H1 (cell line): ENCODE measurements at regions not wholly inside any gene's neighbourhood (a gene's known extent, or its start where the extent isn't known, plus 50 kb on each side); places are given as distances from the start of the nearest gene placed in this dataset.

Experiments used
- CTCF ChIA-PET: fragments of 300-600 bp; sonication (Branson Sonifier 250); formaldehyde crosslinking; loops from one replicate; lab custom pipeline; 2021; ENCODE audit not compliant: partially characterized antibody; lab: Charles Lee
- POLR2A ChIA-PET: fragments of 300-600 bp; sonication (Branson Sonifier 250); formaldehyde crosslinking; loops from one replicate; lab custom pipeline; 2021; ENCODE audit warnings: inconsistent platforms; ENCODE audit not compliant: partially characterized antibody; lab: Charles Lee
- DNase-seq, 2 experiments: peaks; one replicate each; pipeline versions ENCODE4 v3.0.0 to v3.0.0-alpha.2; 2010 to 2022; ENCODE audit warnings: low spot score in 2 of 2, low read depth in 1 of 2, mixed read lengths in 1 of 2
- FAIRE-seq: peaks from 2 replicates; lab custom pipeline; 2011; peaks lifted over from hg19 to GRCh38; lab: Jason Lieb, UNC
- H2AFZ ChIP-seq: 2 replicates; pipeline ENCODE4 v1.8.1; 2012; ENCODE audit warnings: low read length, inconsistent platforms
- H2AK5ac ChIP-seq: 2 replicates; pipeline ENCODE4 v1.6.1; 2013; ENCODE audit warnings: low read depth, low read length
- H2BK120ac ChIP-seq: replicated peaks from 2 replicates; pipeline ENCODE3; 2013; ENCODE audit warnings: low read depth, low read length, inconsistent platforms
- H2BK12ac ChIP-seq: 2 replicates; pipeline ENCODE4 v1.6.1; 2013; ENCODE audit warnings: low read depth, low read length
- H2BK15ac ChIP-seq: 2 replicates; pipeline ENCODE4 v1.6.1; 2013; ENCODE audit warnings: low read length
- H2BK20ac ChIP-seq: 2 replicates; pipeline ENCODE4 v1.6.1; 2013; ENCODE audit warnings: low read length
- H2BK5ac ChIP-seq: 2 replicates; pipeline ENCODE4 v1.6.1; 2013; ENCODE audit warnings: low read depth, low read length
- H3K14ac ChIP-seq: 2 replicates; pipeline ENCODE4 v1.6.1; 2013; ENCODE audit warnings: inconsistent platforms; ENCODE audit not compliant: insufficient read length
- H3K18ac ChIP-seq: 2 replicates; pipeline ENCODE4 v1.6.1; 2013; ENCODE audit warnings: low read length; ENCODE audit errors: extremely low read depth
- H3K23ac ChIP-seq: 2 replicates; pipeline ENCODE4 v1.6.1; 2013; ENCODE audit warnings: inconsistent platforms; ENCODE audit not compliant: insufficient read length
- H3K23me2 ChIP-seq: 2 replicates; pipeline ENCODE4 v1.6.1; 2013; ENCODE audit warnings: low read depth, low read length
- H3K27ac ChIP-seq: 2 replicates; pipeline ENCODE4 v1.6.1; 2011; ENCODE audit warnings: low read depth, low read length, inconsistent platforms
- H3K27me3 ChIP-seq, 4 experiments: replicated peaks in 1 of 4; 1 replicate in 1 of 4; 2 replicates in 3 of 4; pipeline versions ENCODE4 v1.6.1 to v1.8.1; 2011 to 2013; ENCODE audit warnings: low read length in 3 of 4, mild to moderate bottlenecking in 3 of 4, inconsistent platforms in 2 of 4, mixed read lengths in 2 of 4, moderate library complexity in 1 of 4; ENCODE audit not compliant: control insufficient read depth in 3 of 4, insufficient read depth in 3 of 4; ENCODE audit errors: extremely low read depth in 1 of 4
- H3K36me3 ChIP-seq, 4 experiments: 2 replicates each; pipeline versions ENCODE4 v1.6.1 to v1.8.1; 2011 to 2013; ENCODE audit warnings: mild to moderate bottlenecking in 4 of 4, low read length in 3 of 4, moderate library complexity in 2 of 4, control low read depth in 1 of 4, inconsistent platforms in 1 of 4; ENCODE audit not compliant: insufficient read depth in 4 of 4, control insufficient read depth in 2 of 4
- H3K4ac ChIP-seq: replicated peaks from 2 replicates; pipeline ENCODE3; 2013; ENCODE audit warnings: low read length, low read depth, mixed read lengths, inconsistent platforms; ENCODE audit not compliant: insufficient read length
- H3K4me1 ChIP-seq, 4 experiments: replicated peaks in 1 of 4; 1 replicate in 1 of 4; 2 replicates in 3 of 4; pipeline versions ENCODE4 v1.6.1 to v1.8.1; 2011 to 2013; ENCODE audit warnings: low read length in 3 of 4, inconsistent platforms in 2 of 4, mixed read lengths in 1 of 4; ENCODE audit not compliant: insufficient read depth in 4 of 4, control insufficient read depth in 3 of 4
- H3K4me2 ChIP-seq, 2 experiments: 2 replicates each; pipeline versions ENCODE4 v1.6.1 to v1.8.1; 2011 to 2013; ENCODE audit warnings: low read depth in 2 of 2, low read length in 2 of 2, control low read depth in 1 of 2, inconsistent platforms in 1 of 2, mild to moderate bottlenecking in 1 of 2; ENCODE audit not compliant: insufficient read depth in 1 of 2
- H3K4me3 ChIP-seq, 4 experiments: fragments of 200-600, 300-600 bp in 1 of 4; sonication (generic), shearing (Covaris generic), sonication (Bioruptor Twin) in 1 of 4; 2 replicates each; pipeline versions ENCODE4 v1.5.1 to v1.8.1; 2011 to 2016; ENCODE audit warnings: low read length in 4 of 4, low read depth in 3 of 4, control low read depth in 2 of 4, inconsistent platforms in 2 of 4, mild to moderate bottlenecking in 2 of 4, mixed read lengths in 1 of 4, moderate library complexity in 1 of 4; ENCODE audit not compliant: insufficient read depth in 2 of 4; ENCODE audit errors: extremely low read depth in 1 of 4
- H3K56ac ChIP-seq: replicated peaks from 2 replicates; pipeline ENCODE3; 2013; ENCODE audit warnings: low read depth, mild to moderate bottlenecking, mixed read lengths, low read length, inconsistent platforms; ENCODE audit not compliant: insufficient read length
- H3K79me1 ChIP-seq: 2 replicates; pipeline ENCODE4 v1.6.1; 2013; ENCODE audit warnings: low read depth, low read length, control low read depth
- H3K79me2 ChIP-seq, 2 experiments: 2 replicates each; pipeline versions ENCODE4 v1.6.1 to v1.8.1; 2012 to 2013; ENCODE audit warnings: low read length in 2 of 2, mild to moderate bottlenecking in 2 of 2, inconsistent platforms in 1 of 2; ENCODE audit not compliant: insufficient read depth in 2 of 2, control insufficient read depth in 1 of 2
- H3K9ac ChIP-seq, 4 experiments: replicated peaks in 1 of 4; 1 replicate in 1 of 4; 2 replicates in 3 of 4; pipeline versions ENCODE4 v1.6.1 to v1.8.1; 2011 to 2013; ENCODE audit warnings: low read depth in 3 of 4, low read length in 3 of 4, control low read depth in 2 of 4, mild to moderate bottlenecking in 2 of 4, moderate library complexity in 2 of 4, inconsistent platforms in 1 of 4; ENCODE audit errors: extremely low read depth in 1 of 4
- H3K9me3 ChIP-seq, 2 experiments: 2 replicates each; pipeline versions ENCODE4 v1.6.1 to v1.8.1; 2012 to 2013; ENCODE audit warnings: mild to moderate bottlenecking in 2 of 2, moderate library complexity in 2 of 2, control low read depth in 1 of 2, inconsistent platforms in 1 of 2, low read depth in 1 of 2, low read length in 1 of 2, mixed read lengths in 1 of 2; ENCODE audit not compliant: insufficient read depth in 2 of 2
- H4K20me1 ChIP-seq, 2 experiments: replicated peaks in 1 of 2; 2 replicates each; pipeline versions ENCODE3 to v1.8.1; 2011 to 2013; ENCODE audit warnings: inconsistent platforms in 2 of 2, low read length in 2 of 2, mild to moderate bottlenecking in 1 of 2; ENCODE audit not compliant: insufficient read depth in 2 of 2, control insufficient read depth in 1 of 2
- H4K5ac ChIP-seq: 2 replicates; pipeline ENCODE4 v1.6.1; 2013; ENCODE audit warnings: low read length, low read depth, mixed read lengths, inconsistent platforms; ENCODE audit not compliant: insufficient read length
- H4K8ac ChIP-seq: 2 replicates; pipeline ENCODE4 v1.8.0; 2013; ENCODE audit warnings: mild to moderate bottlenecking, moderate library complexity, low read length, inconsistent platforms; ENCODE audit not compliant: insufficient read depth; ENCODE audit errors: extremely low read depth
- H4K91ac ChIP-seq: replicated peaks from 2 replicates; pipeline ENCODE3; 2013; ENCODE audit warnings: low read length, mixed read lengths, inconsistent platforms; ENCODE audit not compliant: insufficient read length
- ATF3 ChIP-seq: IDR thresholded peaks from 2 replicates; pipeline ENCODE4 v1.6.1; 2011; ENCODE audit warnings: low read depth, mild to moderate bottlenecking, low read length; ENCODE audit not compliant: insufficient read depth
- CEBPB ChIP-seq: IDR thresholded peaks from 2 replicates; pipeline ENCODE4 v1.6.1; 2012; ENCODE audit warnings: low read depth, low read length
- FOSL1 ChIP-seq: IDR thresholded peaks from 2 replicates; pipeline ENCODE4 v1.6.1; 2011; ENCODE audit warnings: mild to moderate bottlenecking, low read depth, low read length, moderate library complexity; ENCODE audit not compliant: insufficient read depth
- KDM5A ChIP-seq: fragments of 200-600 bp; IDR thresholded peaks from 2 replicates; pipeline ENCODE4 v1.7.1; 2012; ENCODE audit warnings: mild to moderate bottlenecking, low read length, inconsistent platforms, mixed read lengths
- SIN3A ChIP-seq, 2 experiments: IDR thresholded peaks in 1 of 2; conservative IDR thresholded peaks in 1 of 2; 2 replicates each; pipeline ENCODE4 v1.6.1; 2011 to 2012; ENCODE audit warnings: low read length in 2 of 2, improper control_type of control experiment in 1 of 2, low read depth in 1 of 2, mild to moderate bottlenecking in 1 of 2
- SP2 ChIP-seq: IDR thresholded peaks from 2 replicates; pipeline ENCODE4 v1.6.1; 2012; ENCODE audit warnings: mild to moderate bottlenecking, low read length, inconsistent platforms
- WGBS, 2 experiments: shearing (Covaris generic) in 1 of 2; methylation state at CpG; one replicate each; pipeline versions ENCODE4 v1.1.6 to v1.1.7; 2013 to 2015; ENCODE audit warnings: low lambda C conversion rate in 2 of 2, mixed read lengths in 2 of 2, inconsistent platforms in 1 of 2, low coverage in 1 of 2, missing lambda C conversion rate in 1 of 2; ENCODE audit not compliant: insufficient replicate concordance in 2 of 2, insufficient coverage in 1 of 2, insufficient read length in 1 of 2; ENCODE audit errors: extremely low coverage in 1 of 2, missing lambda C conversion rate in 1 of 2; 5-methylcytosine and 5-hydroxymethylcytosine counted together

GRCh38 chr2:107721178-107721577 lies 105.5 kb upstream of the RGPD4 start:
- Histone ChIP-seq H4K91ac (no peak overlapping the region), H2BK120ac (no peak overlapping the region), H3K56ac (no peak overlapping the region), H3K4ac (no peak overlapping the region), H3K4me2 (no peak overlapping the region), H3K14ac (no peak overlapping the region), H4K8ac (no peak overlapping the region), H2AK5ac (no peak overlapping the region), H3K36me3 (no peaks in the 10 kb centered on the region), H2BK20ac (no peak overlapping the region), H2BK15ac (no peak overlapping the region), H3K9ac (no peak overlapping the region), H4K5ac (no peak overlapping the region), H3K79me1 (no peaks in the 10 kb centered on the region), H3K9me3 (no peaks in the 10 kb centered on the region), H3K79me2 (no peaks in the 10 kb centered on the region), H4K20me1 (no peaks in the 10 kb centered on the region), H2BK5ac (no peak overlapping the region), H3K27ac (no peak overlapping the region), H3K23ac (no peak overlapping the region), H3K23me2 (no peaks in the 10 kb centered on the region), H2BK12ac (no peak overlapping the region), H3K27me3 (no peaks in the 10 kb centered on the region), H2AFZ (no peak overlapping the region), H3K18ac (no peak overlapping the region), H3K4me3 (no peak overlapping the region), H3K4me1 (no peaks in the 10 kb centered on the region; a peak in 1 of 7 replicates)
- FAIRE-seq = no peak
- POLR2A ChIA-PET = no interaction called here
- TF ChIP-seq FOSL1 (no peak), CEBPB (no peak), KDM5A (no peak), ATF3 (no peak), SIN3A (conservative IDR thresholded peaks at IDR 0.05 in 1 of 2, IDR thresholded peaks at IDR 0.05 in 1 of 2; ENCODE audit: low read depth in 1 of 2, low read length in 2 of 2) (no peak), SP2 (no peak)
- CTCF ChIA-PET = interaction anchor here (1.5 kb wide), 1 partner anchor 29 kb away, joined by 4 read pairs; no protein-coding TSS in a partner anchor
- WGBS, 2 experiments = 93% methylated on average over 3 of the region's 3 CpGs; no CpG with 5 or more reads in 1 of the 2 experiments
- no peak for DNase-seq
